SU-DHL-6 (cell line): ENCODE measurements at regions not wholly inside any gene's neighbourhood (a gene's known extent, or its start where the extent isn't known, plus 50 kb on each side); places are given as distances from the start of the nearest gene placed in this dataset.

Source experiments
- H2AFZ ChIP-seq: fragments of 200-600 bp; sonication (generic); 2 replicates; pipeline ENCODE4 v1.6.1; 2014; ENCODE audit warnings: low read depth, mild to moderate bottlenecking, moderate library complexity, mixed read lengths, antibody characterized with exemption, low read length; ENCODE audit not compliant: severe bottlenecking
- H3F3A ChIP-seq: fragments of 200-600 bp; shearing (Covaris generic); 2 replicates; pipeline ENCODE4 v1.6.0; 2016; ENCODE audit warnings: antibody characterized with exemption, mild to moderate bottlenecking; ENCODE audit not compliant: insufficient read depth
- H3K27ac ChIP-seq: fragments of 200-600 bp; sonication (generic); 2 replicates; pipeline ENCODE4 v1.5.1; 2016; ENCODE audit warnings: low read depth, mild to moderate bottlenecking, low read length, moderate library complexity, mixed read lengths
- H3K27me3 ChIP-seq: fragments of 200-600 bp; sonication (generic), shearing (Covaris generic); 2 replicates; pipeline ENCODE4 v1.6.0; 2014; ENCODE audit warnings: mild to moderate bottlenecking, low read length
- H3K36me3 ChIP-seq: fragments of 200-600 bp; sonication (generic); 2 replicates; pipeline ENCODE4 v1.6.1; 2014; ENCODE audit warnings: mild to moderate bottlenecking, low read length, mixed read lengths
- H3K4me2 ChIP-seq: fragments of 300-600, 200-600 bp; shearing (Covaris generic), sonication (generic); 2 replicates; pipeline ENCODE4 v1.6.0; 2014; ENCODE audit warnings: low read length, low read depth, mild to moderate bottlenecking; ENCODE audit not compliant: poor library complexity, severe bottlenecking
- H3K4me3 ChIP-seq: fragments of 200-600 bp; sonication (generic); 2 replicates; pipeline ENCODE4 v1.5.1; 2014; ENCODE audit warnings: antibody characterized with exemption, low read length, mild to moderate bottlenecking, mixed read lengths; ENCODE audit not compliant: insufficient read depth, poor library complexity, severe bottlenecking
- H3K79me2 ChIP-seq: fragments of 200-600 bp; sonication (generic); 2 replicates; pipeline ENCODE4 v1.6.1; 2014; ENCODE audit warnings: mild to moderate bottlenecking, low read length, moderate library complexity; ENCODE audit not compliant: insufficient read depth
- H3K9ac ChIP-seq: fragments of 200-600 bp; sonication (generic); 2 replicates; pipeline ENCODE4 v1.7.0; 2014; ENCODE audit warnings: mild to moderate bottlenecking, low read length
- H3K9me2 ChIP-seq: fragments of 200-600 bp; sonication (generic); replicated peaks from 2 replicates; pipeline ENCODE4 v1.6.1; 2014; ENCODE audit warnings: low read length; ENCODE audit not compliant: insufficient read depth
- H3K9me3 ChIP-seq: fragments of 200-600 bp; sonication (generic); 2 replicates; pipeline ENCODE4 v1.6.1; 2014; ENCODE audit warnings: low read length, mixed read lengths; ENCODE audit not compliant: insufficient read depth
- H4K20me1 ChIP-seq: fragments of 200-600 bp; sonication (generic); 2 replicates; pipeline ENCODE4 v1.6.1; 2014; ENCODE audit warnings: low read depth, mild to moderate bottlenecking, antibody characterized with exemption, low read length, moderate library complexity, mixed read lengths
- EZH2phosphoT487 ChIP-seq: fragments of 200-600 bp; sonication (generic), shearing (Covaris generic); conservative IDR thresholded peaks from 2 replicates; pipeline ENCODE4 v1.6.1; 2018; ENCODE audit warnings: mild to moderate bottlenecking, antibody characterized with exemption, low read length, moderate library complexity, mixed read lengths
- TF ChIP-seq, protein P1 (sequence below): fragments of 200-600 bp; sonication (generic); IDR thresholded peaks from one replicate; pipeline ENCODE4 v1.5.1; 2017; ENCODE audit warnings: antibody characterized with exemption, mild to moderate bottlenecking, low read length, moderate library complexity; ENCODE audit not compliant: insufficient read depth, poor library complexity, severe bottlenecking

- no peaks in the 10 kb centered on the region for H3K9me2 ChIP-seq
- peak overlapping the region; percentile 53 for H3K4me3 ChIP-seq
- peak overlapping the region; percentile 78 for H3K4me2 ChIP-seq
- H3K27me3 ChIP-seq, result no peaks in the 10 kb centered on the region
- H3F3A ChIP-seq, result peaks cover 33% of the 10 kb centered on the region
- H3K9ac ChIP-seq, result peak overlapping the region; percentile 58
- peaks cover 5% of the 10 kb centered on the region; the same call in 1 of the 2 replicates for H3K36me3 ChIP-seq
- H3K79me2 ChIP-seq, result peaks cover 9% of the 10 kb centered on the region; the same call in 1 of the 2 replicates
- no peak for TF ChIP-seq EZH2phosphoT487
- TF ChIP-seq, protein P1, sequence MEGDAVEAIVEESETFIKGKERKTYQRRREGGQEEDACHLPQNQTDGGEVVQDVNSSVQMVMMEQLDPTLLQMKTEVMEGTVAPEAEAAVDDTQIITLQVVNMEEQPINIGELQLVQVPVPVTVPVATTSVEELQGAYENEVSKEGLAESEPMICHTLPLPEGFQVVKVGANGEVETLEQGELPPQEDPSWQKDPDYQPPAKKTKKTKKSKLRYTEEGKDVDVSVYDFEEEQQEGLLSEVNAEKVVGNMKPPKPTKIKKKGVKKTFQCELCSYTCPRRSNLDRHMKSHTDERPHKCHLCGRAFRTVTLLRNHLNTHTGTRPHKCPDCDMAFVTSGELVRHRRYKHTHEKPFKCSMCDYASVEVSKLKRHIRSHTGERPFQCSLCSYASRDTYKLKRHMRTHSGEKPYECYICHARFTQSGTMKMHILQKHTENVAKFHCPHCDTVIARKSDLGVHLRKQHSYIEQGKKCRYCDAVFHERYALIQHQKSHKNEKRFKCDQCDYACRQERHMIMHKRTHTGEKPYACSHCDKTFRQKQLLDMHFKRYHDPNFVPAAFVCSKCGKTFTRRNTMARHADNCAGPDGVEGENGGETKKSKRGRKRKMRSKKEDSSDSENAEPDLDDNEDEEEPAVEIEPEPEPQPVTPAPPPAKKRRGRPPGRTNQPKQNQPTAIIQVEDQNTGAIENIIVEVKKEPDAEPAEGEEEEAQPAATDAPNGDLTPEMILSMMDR, result no peak
- H3K9me3 ChIP-seq, result no peaks in the 10 kb centered on the region
- no peaks in the 10 kb centered on the region for H4K20me1 ChIP-seq
- H3K27ac ChIP-seq, result peak overlapping the region; percentile 55
- peak overlapping the region; percentile 14 for H2AFZ ChIP-seq
These were observed 226.4 kb upstream of the KLF14 start for GRCh38 chr7:130960208-130960988.

GRCh38 chr7:130961128-130961601, 227.2 kb upstream of the KLF14 start:
- H4K20me1 ChIP-seq, result no peaks in the 10 kb centered on the region
- H3K27ac ChIP-seq, result peak overlapping the region; percentile 55
- H3K79me2 ChIP-seq, result peaks cover 5% of the 10 kb centered on the region; the same call in 1 of the 2 replicates
- H2AFZ ChIP-seq, result peak overlapping the region; percentile 14
- H3K9ac ChIP-seq, result peak overlapping the region; percentile 58
- peak overlapping the region; percentile 53 for H3K4me3 ChIP-seq
- peak overlapping the region; percentile 78 for H3K4me2 ChIP-seq
- no peaks in the 10 kb centered on the region for H3K9me3 ChIP-seq
- H3K27me3 ChIP-seq, result no peaks in the 10 kb centered on the region
- no peaks in the 10 kb centered on the region for H3K9me2 ChIP-seq
- TF ChIP-seq EZH2phosphoT487, result no peak
- TF ChIP-seq, protein P1, result no peak
- peaks cover 33% of the 10 kb centered on the region for H3F3A ChIP-seq
- peaks cover 5% of the 10 kb centered on the region; the same call in 1 of the 2 replicates for H3K36me3 ChIP-seq

GRCh38 chr7:130962109-130962508, 228.1 kb upstream of the KLF14 start:
- Histone ChIP-seq H3K4me2 (no peak overlapping the region), H3F3A (peaks cover 33% of the 10 kb centered on the region), H3K27ac (no peak overlapping the region), H3K9me3 (no peaks in the 10 kb centered on the region), H3K4me3 (no peak overlapping the region), H3K36me3 (peaks cover 5% of the 10 kb centered on the region; the same call in 1 of the 2 replicates), H3K9me2 (no peaks in the 10 kb centered on the region), H4K20me1 (no peaks in the 10 kb centered on the region), H3K9ac (no peak overlapping the region), H3K79me2 (no peaks in the 10 kb centered on the region), H3K27me3 (no peaks in the 10 kb centered on the region), H2AFZ (no peak overlapping the region)
- TF ChIP-seq EZH2phosphoT487, result no peak
- TF ChIP-seq, protein P1, result no peak
